HG03432 (cell line): ENCODE measurements at regions not wholly inside any gene's neighbourhood (a gene's known extent, or its start where the extent isn't known, plus 50 kb on each side); places are given as distances from the start of the nearest gene placed in this dataset.

Experiments
- ATAC-seq: cut with Tn5 transposase; IDR thresholded peaks from one replicate; pipeline ENCODE4 v1.9.1; 2021; ENCODE audit warnings: mild to moderate bottlenecking, moderate library complexity; ENCODE audit not compliant: unreplicated experiment

DNA sequence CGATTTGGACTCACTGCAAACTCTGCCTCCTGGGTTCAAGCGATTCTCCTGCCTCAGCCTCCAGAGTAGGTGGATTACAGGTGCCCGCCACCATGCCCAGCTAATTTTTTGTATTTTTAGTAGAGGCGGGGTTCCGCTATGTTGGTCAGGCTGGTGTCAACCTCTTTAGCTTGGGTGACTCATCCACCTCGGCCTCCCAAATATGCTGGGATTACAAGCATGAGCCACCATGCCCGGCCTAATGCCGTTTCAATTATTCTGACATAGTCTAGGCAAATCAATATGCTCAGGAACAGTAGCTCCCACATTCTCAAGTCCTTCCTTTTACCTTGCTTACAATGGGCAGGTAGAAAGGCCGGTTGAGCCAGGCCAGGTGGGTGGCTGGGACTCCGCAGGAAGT lies 82.0 kb upstream of the EEA1 start:
- ATAC-seq = no peak

DNA sequence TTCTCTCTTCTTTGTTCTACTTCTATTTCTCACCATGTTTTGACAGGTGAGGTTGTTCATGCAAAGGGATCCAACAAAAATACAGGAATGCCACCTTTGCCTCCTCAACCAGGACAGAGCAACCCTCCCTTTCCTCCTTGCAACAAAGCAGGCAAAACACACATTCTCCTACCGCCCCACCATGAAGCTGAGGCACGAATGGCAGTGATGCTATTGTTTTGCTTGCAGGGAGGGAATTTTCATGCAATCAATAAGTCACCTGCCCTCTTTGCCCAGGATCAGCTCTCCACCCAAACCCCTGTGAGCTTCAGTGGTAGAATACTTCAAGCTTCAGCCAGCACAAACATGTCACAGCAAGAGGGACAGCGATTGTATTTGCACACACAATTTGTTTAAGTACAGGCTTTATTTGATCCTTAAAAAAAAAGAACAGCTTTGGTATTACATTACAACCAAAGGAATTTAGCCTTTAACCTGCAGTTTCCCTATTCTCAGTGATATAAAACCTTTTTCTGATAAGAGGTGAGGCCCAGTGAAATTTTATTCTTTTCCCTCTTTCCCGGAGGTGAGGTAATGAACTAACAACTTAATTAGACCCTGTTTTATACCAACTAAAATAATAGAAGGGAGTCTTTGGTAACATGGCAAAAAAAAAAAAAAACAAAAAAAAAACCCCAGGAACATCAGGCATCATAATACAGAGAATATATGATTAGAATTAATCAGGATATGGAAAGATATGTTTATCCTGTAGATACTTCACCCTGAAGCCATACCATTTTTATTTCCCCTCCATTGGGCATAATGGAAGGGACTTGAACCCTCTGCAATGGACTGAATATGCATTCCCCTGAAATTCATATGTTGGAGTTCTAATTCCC lies 87.0 kb upstream of the EEA1 start:
- no peak for ATAC-seq

DNA sequence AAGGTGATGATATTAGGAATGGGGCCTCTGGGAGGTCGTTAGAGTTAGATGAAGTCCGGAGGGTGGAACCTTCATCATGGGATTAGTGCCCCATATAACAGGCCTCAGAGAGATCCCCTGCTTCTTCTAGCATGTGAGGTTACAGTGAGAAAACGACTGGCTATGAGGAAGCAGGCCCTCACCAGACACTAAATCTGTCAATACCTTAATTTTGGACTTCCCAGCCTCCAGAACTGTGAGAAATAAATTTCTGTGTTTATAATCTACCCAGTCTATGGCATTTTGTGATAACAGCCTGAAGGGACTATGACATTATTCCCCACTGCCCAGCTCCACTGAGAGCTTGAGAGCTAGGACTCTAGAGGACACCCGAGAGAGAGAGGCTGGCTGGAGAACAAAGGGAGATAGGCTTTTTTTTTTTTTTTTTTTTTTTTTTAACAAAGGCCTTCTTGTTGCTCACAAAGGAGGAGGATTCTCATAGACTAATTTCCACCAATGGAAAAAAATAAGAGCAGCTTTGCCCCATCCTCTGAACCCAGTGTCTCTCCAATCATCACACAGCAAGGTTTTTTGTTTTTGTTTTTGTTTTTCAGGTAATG lies 87.8 kb upstream of the EEA1 start:
- ATAC-seq = no peak

DNA sequence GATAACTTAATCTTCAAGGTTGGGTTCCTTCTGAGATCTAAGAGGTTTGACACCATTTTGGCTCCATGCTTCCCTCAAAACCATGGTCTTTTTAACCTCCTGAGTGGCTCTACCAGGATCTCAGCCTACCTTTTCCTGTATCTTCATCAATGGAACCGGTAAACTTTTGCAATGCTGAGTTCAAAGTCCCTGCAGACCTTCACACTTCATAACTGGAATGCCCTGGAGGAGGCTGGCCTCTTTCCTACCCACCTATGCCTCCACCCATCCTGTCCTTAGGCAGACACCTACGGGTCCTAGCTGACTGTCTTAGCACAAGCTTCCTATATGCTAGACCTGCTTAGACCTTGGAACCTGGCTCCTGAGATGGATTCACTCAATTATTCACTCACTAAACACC lies 89.5 kb upstream of the EEA1 start:
- no peak for ATAC-seq

DNA sequence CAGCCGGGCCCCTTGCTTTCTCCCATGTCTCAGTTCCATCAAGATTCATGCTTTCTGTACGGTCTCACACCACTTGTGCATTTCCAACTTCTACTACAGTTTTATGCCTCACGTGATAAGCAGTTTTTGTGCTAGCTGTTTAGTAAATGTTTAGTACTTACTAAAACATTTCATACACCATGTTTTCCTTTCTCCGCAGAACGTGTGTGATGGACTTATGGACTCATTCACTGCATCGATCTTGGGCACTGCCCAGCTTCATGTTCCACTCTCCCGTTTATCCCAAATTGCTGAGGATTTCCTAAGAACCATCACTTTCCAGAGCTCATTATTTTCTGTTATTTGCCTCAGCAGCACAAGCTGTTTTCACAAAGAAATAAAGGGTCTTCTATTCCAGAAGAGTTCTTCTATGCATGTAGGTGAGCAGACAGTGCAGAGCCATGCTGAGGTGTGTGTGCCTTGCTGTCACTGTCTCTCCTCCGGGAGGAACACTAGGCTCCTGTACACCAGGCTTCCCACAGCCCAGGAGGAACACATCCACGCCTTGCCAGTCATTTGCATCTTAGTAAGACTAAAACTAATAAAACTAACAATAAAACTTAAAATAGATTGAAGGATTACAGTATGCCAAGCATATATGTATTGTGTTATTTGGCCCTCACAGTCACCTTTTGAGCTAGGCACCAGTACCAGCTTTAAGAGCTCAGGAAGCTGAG lies 90.3 kb upstream of the EEA1 start:
- ATAC-seq = no peak

DNA sequence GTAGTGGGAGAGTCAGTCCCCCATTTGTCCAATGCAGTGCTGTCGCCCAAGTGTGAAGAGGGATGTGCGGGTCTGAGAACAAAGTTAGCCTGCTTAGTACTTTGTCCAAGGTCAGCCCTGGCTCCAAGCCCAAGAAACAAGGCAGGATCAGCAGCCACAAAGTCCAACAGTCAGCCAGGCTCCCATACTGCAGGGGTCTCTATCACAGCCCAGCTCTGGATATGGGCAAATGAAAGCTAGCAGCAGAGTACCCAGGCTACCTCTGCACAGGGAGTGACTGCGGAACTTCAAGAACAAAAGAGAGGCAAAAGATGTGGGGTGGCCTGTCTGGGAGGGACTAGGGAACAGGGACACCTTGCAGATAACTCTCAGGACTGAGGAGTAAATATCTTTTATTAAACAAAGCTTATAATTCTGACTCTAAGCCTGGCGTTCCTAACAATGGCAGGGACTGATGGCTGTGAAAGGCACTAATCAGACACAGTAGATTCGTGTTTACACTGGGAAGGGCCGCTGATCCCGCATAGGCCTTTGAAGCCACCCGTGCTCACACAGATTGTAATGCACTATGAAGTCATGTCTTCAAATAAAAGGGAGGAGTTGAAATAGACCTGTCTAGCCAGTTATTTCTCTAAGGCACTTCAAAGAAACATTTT lies 91.0 kb upstream of the EEA1 start:
- no peak for ATAC-seq

DNA sequence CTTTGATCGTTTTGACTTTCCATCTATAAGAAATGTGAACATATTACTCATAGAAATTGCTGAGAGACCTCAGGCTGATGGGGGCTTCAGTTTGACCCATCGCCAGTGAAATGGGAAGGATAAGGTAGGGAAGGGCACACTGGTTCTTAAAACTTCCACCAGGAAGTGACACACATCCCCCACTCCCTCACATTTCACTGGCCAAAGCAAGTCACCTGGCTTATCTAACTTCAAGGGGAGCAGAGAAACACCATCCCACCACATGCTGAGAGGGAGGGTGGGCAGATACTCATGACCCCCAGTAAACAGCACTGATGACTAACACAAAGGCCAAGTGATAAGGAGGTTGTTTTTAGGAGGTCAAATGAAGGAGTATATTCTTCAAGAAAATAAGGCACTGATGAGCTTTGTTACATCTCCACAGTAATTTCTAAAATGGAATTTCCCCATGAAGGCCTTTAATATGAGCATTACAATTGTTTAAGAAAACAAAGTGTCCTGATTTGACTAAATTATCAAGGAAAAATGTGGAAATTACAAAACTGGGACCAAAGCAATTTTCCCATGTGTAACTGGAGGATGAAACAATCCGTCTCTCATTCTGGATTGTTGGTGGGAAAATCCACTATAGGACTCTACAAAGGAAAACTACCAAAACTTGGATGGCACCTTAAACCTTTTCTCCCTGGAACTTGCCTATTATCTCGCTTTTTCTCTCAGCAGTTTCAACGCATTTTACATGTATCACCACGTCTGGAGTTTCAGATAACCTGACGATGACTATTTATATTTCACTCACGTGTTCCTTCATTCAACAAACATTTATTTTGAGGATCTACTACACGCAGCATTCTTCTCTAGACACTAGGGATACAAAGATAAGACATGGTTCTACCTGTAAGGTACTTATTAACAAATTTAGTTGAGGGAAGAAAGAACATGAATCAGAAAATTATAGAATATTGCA lies 91.8 kb upstream of the EEA1 start:
- no peak for ATAC-seq

DNA sequence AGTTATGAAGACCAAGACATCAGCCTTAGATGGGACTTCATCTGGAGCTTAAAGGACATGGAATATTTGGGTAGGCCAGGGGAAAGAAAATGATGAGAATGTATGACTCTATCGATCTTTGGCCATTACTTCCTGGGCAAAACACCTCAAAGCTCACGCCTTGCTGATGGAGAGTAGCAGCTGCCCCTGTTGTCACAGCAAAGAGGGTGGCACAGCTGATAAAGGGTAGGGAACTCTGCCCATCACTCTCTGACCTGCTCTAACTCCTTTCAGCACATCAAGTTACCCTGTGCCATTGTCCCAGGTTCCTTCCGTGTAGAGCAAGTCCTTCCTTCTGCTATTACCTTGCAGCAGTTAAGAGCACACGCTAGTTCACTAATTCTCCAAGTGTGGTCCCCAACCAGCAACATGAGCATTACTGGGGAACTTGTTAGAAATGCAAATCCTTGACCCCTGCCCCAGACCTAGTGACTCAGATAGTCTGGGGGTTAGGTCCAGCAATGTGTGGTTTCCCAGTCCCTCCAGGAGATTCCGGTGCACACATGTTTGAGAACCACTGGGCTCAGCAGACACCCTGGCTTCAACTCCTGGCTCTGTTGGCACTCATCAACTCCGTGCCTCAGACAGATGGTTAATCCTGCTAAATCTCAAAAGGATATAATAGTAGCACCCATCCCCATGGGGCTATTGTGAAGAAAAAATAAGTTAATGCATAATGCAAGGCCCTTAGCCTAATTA lies 93.7 kb upstream of the EEA1 start:
- no peak for ATAC-seq

DNA sequence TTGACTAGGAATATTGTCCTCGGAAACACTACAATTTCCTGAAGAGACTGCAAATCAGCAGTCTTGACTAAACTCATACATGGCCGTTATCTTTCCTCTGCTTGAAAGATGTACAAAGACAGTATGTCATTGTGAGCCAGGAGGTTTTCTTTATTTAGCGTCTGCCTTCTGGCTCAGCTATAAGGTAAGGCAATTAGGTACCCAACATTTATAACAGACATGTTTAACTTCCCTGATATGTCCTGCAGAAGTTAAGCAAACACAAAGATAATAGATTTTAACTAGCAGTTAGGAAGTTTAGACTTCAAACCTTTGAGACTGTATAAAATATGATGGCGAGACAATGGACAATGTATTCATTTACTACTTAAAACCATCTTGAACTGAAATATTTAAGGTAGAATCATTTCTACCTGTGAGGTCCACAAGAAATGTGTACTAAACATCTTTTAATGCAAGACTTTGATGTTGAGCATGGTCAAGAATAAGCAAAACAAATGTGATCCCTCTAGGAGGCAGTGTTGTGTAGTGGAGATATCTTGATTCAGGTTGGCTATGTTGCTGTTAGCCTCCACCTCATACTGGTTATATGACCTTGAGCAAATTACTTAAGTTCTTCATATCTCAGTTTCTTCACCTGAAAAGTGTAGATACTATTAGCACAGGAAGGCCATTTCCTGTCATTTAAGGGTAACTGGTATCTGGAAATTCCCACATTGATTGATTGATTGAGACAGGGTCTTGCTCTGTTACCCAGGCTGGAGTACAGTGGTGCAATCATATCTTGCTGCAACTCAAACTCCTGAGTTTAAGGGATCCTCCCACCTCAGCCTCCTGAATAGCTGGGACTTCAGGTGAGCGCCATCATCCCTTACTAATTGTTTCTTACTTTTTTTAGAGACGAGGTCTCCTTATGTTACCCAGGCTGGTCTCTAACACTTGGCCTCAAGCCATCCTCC lies 96.3 kb upstream of the EEA1 start:
- peak; percentile 70 for ATAC-seq

DNA sequence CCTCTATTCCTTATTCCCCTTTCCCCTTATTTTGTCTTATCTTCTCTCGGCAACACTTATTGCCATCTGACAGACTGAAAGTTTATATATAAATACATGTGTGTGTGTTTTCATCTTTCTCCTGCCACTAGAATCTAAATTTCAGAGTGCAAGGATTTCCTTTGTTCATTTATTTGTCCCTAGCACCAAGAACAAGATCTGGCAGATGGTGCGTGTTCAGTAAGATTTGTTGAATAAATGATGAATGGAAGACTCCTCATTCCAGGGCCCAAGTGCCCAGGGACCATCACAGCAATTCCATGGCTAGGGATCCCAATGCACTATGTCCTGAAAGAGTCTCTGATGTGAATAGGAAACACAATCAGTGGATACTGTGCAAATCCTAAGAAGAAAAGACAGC lies 97.9 kb upstream of the EEA1 start:
- no peak for ATAC-seq

DNA sequence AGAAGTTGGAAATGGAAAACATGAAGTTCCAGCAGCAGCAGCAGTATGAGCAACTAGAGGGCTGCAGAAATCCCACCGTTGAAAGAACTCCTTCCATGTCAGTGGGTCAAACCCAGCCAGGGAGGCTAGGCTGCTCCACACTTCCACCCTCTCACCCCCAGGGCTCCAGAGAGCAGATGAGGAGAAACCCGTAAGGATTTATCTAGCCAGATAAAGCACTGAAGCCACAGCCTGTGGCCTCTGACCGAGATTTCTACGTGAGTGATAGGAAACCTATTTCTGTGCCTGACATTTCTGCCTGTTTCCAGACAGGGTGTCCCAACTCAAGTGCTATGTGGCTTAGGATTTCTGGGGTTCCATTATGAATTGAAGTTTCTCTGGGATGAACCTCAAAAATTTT lies 100.0 kb upstream of the EEA1 start:
- ATAC-seq = no peak

DNA sequence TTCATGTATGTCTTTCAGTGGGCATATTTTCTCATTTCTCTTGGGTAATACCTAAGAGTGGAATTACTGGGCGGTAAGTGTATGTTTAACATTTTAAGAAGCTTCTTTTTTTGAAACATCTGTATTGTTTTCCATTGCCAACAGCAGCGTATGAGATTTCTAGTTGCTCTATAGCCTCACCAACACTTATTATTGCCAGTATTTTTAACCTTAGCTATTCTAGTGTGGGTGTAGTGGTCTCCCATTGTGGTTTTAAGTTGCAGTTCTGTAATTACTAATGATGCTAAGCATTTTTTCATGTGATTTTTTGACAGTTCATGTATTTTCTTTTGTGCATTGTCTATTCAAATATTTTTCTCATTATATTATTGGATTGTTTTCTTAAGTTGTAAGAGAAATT lies 101.9 kb upstream of the EEA1 start:
- ATAC-seq = no peak

DNA sequence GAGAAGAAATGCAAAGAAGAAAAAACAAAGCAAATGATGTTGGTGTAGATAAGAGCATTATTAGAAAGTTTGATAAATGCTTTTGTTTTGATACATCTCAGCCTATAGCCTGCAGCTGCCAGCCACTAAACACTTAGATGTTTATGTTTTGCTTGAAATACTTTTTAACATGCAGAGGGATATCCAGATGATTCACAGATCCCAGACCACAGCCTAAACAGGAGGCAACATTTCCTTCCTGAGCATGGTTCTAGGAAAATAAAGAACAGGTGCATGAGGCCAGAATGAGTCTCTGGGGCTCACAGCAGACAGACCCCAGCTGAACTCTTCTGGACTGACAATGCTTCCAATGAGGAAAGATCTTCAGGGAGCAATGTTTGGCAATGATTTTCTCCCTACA lies 103.7 kb upstream of the EEA1 start:
- ATAC-seq = no peak

DNA sequence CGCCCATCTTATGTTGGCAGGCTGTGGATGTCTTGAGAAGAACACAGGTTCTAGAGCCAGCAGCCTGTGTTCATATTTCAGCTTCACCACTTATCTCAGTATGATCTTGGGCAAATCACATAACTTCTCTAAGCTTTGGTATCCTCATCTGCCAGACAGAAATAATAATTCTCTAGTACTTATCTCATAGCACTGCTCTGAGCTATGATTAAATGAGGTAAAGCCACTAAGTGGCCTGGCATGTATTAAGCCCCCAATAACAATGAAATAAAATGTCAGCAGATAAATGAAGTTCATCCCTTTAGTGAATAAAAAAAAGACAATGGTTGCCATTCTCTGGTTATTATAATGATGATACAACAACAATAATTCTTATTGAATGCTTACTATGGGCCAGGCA lies 104.9 kb upstream of the EEA1 start:
- ATAC-seq = no peak

DNA sequence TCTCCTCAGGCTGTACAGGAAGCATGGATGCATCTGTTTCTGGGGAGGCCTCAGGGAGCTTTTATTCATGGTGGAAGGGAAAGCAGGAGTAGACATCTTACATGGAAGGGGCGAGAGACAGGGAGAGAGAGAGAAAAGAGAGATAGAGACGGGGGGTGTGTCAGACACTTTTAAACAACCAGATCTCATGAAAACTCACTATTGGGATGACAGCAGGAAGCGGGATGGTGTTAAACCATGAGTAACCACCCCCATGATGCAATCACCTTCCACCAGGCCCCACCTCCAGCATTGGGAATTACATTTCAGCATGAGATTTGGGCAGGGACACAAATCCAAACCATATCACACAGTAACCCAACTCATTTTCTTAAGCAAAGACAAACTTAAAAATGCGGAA lies 110.0 kb upstream of the EEA1 start:
- no peak for ATAC-seq

DNA sequence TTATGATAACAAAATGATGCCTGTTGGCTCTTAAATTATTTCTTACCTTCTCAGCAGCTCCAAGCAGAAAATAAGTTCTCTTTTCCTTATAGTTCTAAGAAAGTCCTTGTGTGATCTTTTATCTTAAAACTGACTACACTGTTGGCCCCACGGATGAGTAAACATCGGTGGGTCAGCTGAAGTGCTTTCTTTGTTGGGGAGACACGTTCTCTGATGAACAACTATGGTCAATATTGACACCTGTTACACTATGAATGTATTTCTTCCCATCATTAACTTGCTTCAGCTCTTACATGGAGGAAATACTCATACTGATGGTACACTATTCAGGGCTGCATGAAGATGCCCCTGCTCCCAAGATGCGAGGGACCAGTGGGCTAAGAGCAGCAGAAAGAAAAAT lies 110.8 kb upstream of the EEA1 start:
- ATAC-seq = no peak

DNA sequence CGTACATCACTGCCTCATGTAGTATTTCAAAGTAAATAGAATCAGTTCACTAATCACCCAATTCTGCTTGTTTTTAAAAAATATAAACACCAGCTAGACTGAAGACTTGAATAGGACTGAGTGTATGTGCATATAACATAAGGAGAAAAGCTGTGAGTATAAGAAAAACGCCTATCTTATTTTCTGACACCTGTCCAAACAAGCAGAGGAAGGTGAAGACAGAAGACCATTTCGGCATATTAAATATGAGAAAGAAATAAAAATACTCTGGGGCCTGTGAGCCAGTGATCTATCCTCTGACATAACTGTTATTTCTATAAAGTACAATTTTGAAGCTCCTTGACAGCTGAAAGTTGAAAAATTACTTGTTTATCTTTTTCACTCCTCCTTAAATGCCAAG lies 111.3 kb upstream of the EEA1 start:
- ATAC-seq = no peak

DNA sequence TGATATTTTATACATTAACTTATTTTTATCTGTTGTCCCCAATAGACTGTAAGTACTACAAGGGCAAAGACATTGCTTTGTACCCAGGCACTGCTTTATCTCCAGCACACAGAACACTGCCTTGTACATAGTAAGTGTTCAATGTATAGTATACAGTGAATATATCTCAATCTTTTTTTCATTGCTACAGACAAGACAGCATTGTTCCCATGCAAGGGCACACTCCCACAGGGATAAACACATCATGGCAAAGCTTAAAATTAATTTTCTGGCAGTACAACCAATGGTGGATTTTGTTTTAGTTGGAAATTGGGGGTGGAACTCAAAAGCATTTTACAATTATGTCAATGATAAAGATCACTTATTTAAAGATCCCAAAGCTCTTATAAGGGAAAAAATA lies 112.3 kb upstream of the EEA1 start:
- ATAC-seq = no peak

DNA sequence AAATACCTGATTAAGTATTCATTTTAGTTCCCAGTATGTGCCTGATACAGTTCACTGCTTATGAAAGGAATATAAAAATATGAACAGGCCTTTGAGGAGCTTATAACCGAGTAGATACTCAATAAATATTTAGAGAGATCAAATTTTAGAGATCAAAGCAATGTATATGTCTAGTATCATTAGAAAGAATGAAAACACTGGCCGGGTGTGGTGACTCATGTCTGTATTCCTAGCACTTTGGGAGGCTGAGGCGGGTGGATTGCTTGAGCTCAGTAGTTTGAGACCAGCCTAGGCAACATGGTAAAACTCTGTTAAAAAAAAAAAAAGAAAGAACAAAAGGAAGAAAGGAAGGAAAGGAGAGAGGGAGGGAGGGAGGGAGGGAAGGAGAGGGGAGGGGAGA lies 113.2 kb upstream of the EEA1 start:
- no peak for ATAC-seq
